ENCODE measurements at regions not wholly inside any gene's neighbourhood (a gene's known extent, or its start where the extent isn't known, plus 50 kb on each side); places are given as distances from the start of the nearest gene placed in this dataset.

DNA sequence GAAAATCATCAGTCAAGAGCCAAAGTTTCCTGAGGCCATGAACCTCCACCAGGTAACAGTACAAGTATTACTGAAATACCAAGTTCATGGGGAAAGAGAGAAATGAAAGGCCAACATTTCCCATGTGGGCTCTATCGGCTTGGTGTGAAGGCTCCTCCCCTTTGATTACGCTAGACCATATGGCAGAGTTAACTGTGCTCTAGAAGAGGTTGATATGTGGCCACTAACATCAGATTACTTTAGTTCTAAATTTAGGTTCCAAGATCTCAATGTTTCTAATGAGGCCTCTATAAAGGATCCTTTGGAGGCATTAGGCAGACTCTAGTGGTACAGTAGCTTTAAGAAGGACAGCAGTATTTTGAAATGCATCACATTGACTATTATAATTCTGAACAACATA lies 127.1 kb downstream of the SEMA6D start:
- H3K4me1 Mint-ChIP-seq (ENCODE audit: unreplicated experiment): peaks cover 8% of the 10 kb centered on the region
- DNase-seq (ENCODE audit: extremely low spot score, unreplicated experiment): no peak
- no peaks in the 10 kb centered on the region for H3K36me3 Mint-ChIP-seq
- TF ChIP-seq, protein P1, sequence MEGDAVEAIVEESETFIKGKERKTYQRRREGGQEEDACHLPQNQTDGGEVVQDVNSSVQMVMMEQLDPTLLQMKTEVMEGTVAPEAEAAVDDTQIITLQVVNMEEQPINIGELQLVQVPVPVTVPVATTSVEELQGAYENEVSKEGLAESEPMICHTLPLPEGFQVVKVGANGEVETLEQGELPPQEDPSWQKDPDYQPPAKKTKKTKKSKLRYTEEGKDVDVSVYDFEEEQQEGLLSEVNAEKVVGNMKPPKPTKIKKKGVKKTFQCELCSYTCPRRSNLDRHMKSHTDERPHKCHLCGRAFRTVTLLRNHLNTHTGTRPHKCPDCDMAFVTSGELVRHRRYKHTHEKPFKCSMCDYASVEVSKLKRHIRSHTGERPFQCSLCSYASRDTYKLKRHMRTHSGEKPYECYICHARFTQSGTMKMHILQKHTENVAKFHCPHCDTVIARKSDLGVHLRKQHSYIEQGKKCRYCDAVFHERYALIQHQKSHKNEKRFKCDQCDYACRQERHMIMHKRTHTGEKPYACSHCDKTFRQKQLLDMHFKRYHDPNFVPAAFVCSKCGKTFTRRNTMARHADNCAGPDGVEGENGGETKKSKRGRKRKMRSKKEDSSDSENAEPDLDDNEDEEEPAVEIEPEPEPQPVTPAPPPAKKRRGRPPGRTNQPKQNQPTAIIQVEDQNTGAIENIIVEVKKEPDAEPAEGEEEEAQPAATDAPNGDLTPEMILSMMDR (conservative IDR thresholded peaks at IDR 0.05): no peak
- no peaks in the 10 kb centered on the region for H3K27me3 Mint-ChIP-seq
- H3K4me3 Mint-ChIP-seq: no peak overlapping the region
- no peak overlapping the region for H3K27ac Mint-ChIP-seq
- H3K9me3 Mint-ChIP-seq: no peaks in the 10 kb centered on the region

DNA sequence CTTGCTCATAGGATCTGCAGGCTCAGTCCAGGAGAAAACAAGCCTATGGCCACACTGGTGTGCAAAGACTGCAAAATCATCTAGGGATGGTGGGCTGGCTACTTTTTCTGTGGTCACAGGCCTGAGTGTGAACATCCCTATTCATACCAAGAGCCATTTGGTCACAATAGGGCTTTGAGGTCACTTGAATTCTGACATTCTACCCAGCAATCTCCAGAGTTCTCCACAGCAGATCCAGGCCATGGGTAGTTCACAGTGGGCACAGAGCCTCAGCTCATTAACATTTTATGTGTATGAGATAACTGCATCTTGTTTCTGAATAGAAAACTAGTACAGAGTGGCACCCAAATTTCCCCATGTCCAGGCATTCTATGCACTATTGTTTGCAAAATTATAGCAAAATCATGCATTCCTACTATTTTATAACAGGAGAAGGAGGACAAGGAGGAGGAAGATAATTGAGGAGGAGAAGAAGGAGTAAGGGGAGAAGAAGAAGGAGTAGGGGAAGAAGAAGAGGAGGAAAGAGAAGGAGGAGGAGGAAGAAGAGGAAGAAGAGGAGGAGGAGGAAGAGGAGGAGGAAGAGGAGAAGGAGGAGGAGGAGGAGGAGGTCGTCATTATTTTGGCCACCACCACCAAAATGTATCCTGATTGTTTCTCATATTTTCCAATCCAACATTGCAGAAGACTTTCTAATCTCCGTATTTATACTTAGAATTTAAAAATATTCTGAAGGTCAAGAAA lies 129.0 kb downstream of the SEMA6D start:
- H3K36me3 Mint-ChIP-seq: no peaks in the 10 kb centered on the region
- no peaks in the 10 kb centered on the region for H3K9me3 Mint-ChIP-seq
- TF ChIP-seq, protein P1 (conservative IDR thresholded peaks at IDR 0.05): no peak
- no peak overlapping the region for H3K27ac Mint-ChIP-seq
- no peak overlapping the region for H3K4me3 Mint-ChIP-seq
- H3K27me3 Mint-ChIP-seq: no peaks in the 10 kb centered on the region
- peaks cover 8% of the 10 kb centered on the region for H3K4me1 Mint-ChIP-seq (ENCODE audit: unreplicated experiment)
- DNase-seq (ENCODE audit: extremely low spot score, unreplicated experiment): no peak

DNA sequence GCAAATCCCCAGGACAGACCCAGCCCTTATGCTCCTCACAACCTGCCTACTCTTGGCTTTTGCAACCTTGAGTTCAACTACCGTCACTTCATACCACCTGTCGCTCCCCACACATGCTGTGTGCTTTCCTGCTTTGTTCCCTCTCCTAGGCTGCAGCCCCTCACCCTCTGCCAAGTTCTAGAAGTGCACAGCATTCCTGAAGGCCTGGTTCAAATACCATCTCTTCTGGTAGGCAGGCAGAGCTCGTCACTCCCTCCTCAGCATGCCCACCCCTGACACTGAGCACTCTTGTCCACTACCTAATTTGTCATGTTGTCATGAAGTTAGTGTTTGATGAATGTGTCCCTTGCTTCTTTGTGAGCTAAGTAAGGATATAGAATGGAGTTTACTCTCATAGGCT lies 129.6 kb downstream of the SEMA6D start:
- Mint-ChIP-seq H3K4me3 (no peak overlapping the region), H3K36me3 (no peaks in the 10 kb centered on the region), H3K4me1 (ENCODE audit: unreplicated experiment) (peaks cover 8% of the 10 kb centered on the region), H3K27ac (no peak overlapping the region), H3K27me3 (no peaks in the 10 kb centered on the region), H3K9me3 (no peaks in the 10 kb centered on the region)
- TF ChIP-seq, protein P1 (conservative IDR thresholded peaks at IDR 0.05): no peak
- no peak for DNase-seq (ENCODE audit: extremely low spot score, unreplicated experiment)

DNA sequence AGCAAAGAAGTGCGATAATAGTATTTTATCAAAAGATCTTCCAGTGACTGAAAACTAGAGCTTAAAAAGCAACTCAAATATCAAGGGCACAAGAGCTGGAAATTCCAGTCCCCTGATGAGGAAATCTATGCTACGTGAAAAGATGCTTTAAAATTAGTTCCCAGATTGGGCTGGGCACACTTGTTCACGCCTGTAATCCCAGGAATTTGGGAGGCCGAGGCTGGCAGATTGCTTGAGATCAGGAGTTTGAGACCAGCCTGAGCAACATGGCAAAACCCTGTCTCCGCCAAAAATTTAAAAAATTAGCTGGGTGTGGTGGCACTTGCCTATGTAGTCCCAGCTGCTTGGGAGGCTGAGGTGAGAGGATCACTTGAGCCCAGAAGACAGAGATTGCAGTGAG lies 138.8 kb downstream of the SEMA6D start:
- Mint-ChIP-seq H3K4me3 (no peak overlapping the region), H3K27me3 (no peaks in the 10 kb centered on the region), H3K36me3 (no peaks in the 10 kb centered on the region), H3K9me3 (no peaks in the 10 kb centered on the region), H3K27ac (no peak overlapping the region), H3K4me1 (ENCODE audit: unreplicated experiment) (peaks cover 13% of the 10 kb centered on the region)
- no peak for DNase-seq (ENCODE audit: extremely low spot score, unreplicated experiment)
- TF ChIP-seq, protein P1 (conservative IDR thresholded peaks at IDR 0.05): no peak

DNA sequence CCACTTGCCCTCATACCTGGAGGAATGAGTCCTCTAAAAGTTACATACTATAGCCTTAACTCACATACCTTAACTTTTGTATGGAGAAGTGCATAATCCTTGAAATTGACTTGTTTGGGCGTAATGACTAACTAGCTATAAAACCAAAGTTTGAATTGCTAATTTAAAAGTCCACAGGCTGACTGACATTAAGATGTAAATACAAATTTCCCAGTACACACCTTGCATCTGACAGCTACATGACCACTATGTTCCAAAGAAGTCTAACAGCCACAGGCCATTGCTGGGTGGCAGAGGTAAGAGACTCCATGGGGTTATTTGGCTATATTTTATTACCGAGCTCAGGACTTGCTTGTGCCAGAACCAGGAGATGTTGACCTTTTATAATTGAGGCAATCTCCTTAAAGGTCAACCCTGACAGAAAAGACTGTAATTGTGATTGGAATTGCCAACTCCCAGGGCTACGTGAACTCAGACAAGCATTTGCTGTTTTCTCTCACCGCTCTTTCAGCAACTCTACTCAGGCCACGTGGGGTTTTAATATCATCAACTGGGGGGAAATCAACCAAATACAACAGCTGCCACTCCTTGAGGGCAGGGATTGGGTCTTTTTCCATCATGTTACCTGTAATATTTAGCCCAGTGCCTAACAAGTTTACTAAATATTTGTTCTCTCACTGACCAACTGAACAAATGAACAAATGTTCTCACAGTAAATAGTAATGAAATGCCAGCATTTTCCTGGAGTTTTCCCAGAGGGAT lies 139.9 kb downstream of the SEMA6D start:
- H3K27ac Mint-ChIP-seq: no peak overlapping the region
- H3K9me3 Mint-ChIP-seq: no peaks in the 10 kb centered on the region
- H3K4me3 Mint-ChIP-seq: no peak overlapping the region
- no peaks in the 10 kb centered on the region for H3K27me3 Mint-ChIP-seq
- DNase-seq (ENCODE audit: extremely low spot score, unreplicated experiment): no peak
- H3K4me1 Mint-ChIP-seq (ENCODE audit: unreplicated experiment): peaks cover 23% of the 10 kb centered on the region
- TF ChIP-seq, protein P1 (conservative IDR thresholded peaks at IDR 0.05): no peak
- H3K36me3 Mint-ChIP-seq: no peaks in the 10 kb centered on the region

Measured in type B pancreatic cell (in vitro differentiated cells).